ENCODE measurements at regions not wholly inside any gene's neighbourhood (a gene's known extent, or its start where the extent isn't known, plus 50 kb on each side); places are given as distances from the start of the nearest gene placed in this dataset.
"Not testable (repeated sequence)": the region's sequence is repeated elsewhere in the genome, so short reads cannot be mapped to it uniquely, and the experiment has no call there.

GRCh38 chr6:71007298-71007697 is 50.4 kb upstream of the B3GAT2 start:
- H3K27me3 Mint-ChIP-seq (ENCODE audit: low read depth); H3K79me2 ChIP-seq (ENCODE audit: insufficient read depth, low read length); H2AK5ac ChIP-seq (ENCODE audit: insufficient read length, low read length); H3K9me3 ChIP-seq (ENCODE audit: control insufficient read depth, low read depth, low read length); H3K56ac ChIP-seq (ENCODE audit: insufficient read length, low read depth, low read length); H3K9ac ChIP-seq (ENCODE audit: extremely low read depth, insufficient read length, low read length); H3K27ac Mint-ChIP-seq; H3K4me1 ChIP-seq (ENCODE audit: insufficient read depth, low read length); H3K23me2 ChIP-seq (ENCODE audit: insufficient read length, low read depth, low read length, poor library complexity, severe bottlenecking); H2BK20ac ChIP-seq (ENCODE audit: low read depth, low read length, poor library complexity, severe bottlenecking); H3K18ac ChIP-seq (ENCODE audit: insufficient read length, low read depth, low read length); H3K4ac ChIP-seq (ENCODE audit: low read depth, low read length); DNase-seq; H4K8ac ChIP-seq (replicated peaks; ENCODE audit: insufficient read length, low read depth, low read length); H3K79me1 ChIP-seq (ENCODE audit: insufficient read depth, low read depth, low read length, poor library complexity, severe bottlenecking); H3K14ac ChIP-seq (ENCODE audit: insufficient read depth, low read length); H3K27me3 ChIP-seq (ENCODE audit: insufficient read depth, low read length); H3K4me2 ChIP-seq (ENCODE audit: insufficient read depth, insufficient read length, low read length); H2BK12ac ChIP-seq (ENCODE audit: insufficient read length, low read depth, low read length); H2BK15ac ChIP-seq (ENCODE audit: low read depth, low read length); H3K23ac ChIP-seq (ENCODE audit: insufficient read length, low read depth, low read length); H2AFZ ChIP-seq (ENCODE audit: low read length); H2BK120ac ChIP-seq (ENCODE audit: low read depth, low read length, poor library complexity, severe bottlenecking); H3T11ph ChIP-seq (ENCODE audit: low read length); H2BK5ac ChIP-seq (ENCODE audit: insufficient read length, low read length); H4K20me1 ChIP-seq (ENCODE audit: control insufficient read depth, insufficient read depth, insufficient read length); H3K4me3 Mint-ChIP-seq; H4K91ac ChIP-seq (ENCODE audit: insufficient read length, low read depth, low read length); H3K27ac ChIP-seq (ENCODE audit: insufficient read length, low read depth, low read length); H4K5ac ChIP-seq (ENCODE audit: insufficient read length, low read depth, low read length): not testable (repeated sequence)
- Mint-ChIP-seq H3K9me3 (peaks cover 8 to 17% of the 10 kb centered on the region in 2 experiments; a peak in 4 of 5 replicates), H3K36me3 (ENCODE audit: insufficient read depth in 1 of 3, low read depth in 3 of 3) (peaks cover 0 to 10% (median 2%) of the 10 kb centered on the region in 3 experiments; a peak in 4 of 7 replicates), H3K4me1 (peaks cover 7 to 10% of the 10 kb centered on the region in 2 experiments)
- peak; percentile 42 for TF ChIP-seq CTCF (conservative IDR thresholded peaks at IDR 0.05)
